Parathyroid adenoma (tissue), 2 donors: ENCODE measurements at regions not wholly inside any gene's neighbourhood (a gene's known extent, or its start where the extent isn't known, plus 50 kb on each side); places are given as distances from the start of the nearest gene placed in this dataset.
"Not testable (repeated sequence)": the region's sequence is repeated elsewhere in the genome, so short reads cannot be mapped to it uniquely, and the experiment has no call there.

Experiments
- H2AFZ ChIP-seq: fragments of 300-600 bp; sonication (generic); one replicate; pipeline ENCODE4 v1.7.0; 2017; ENCODE audit warnings: antibody characterized with exemption, mild to moderate bottlenecking
- H3K27ac ChIP-seq: fragments of 300-600 bp; sonication (generic); one replicate; pipeline ENCODE4 v1.7.0; 2017
- H3K27me3 ChIP-seq: fragments of 300-600 bp; sonication (generic); one replicate; pipeline ENCODE4 v1.7.0; 2017; ENCODE audit warnings: low read length; ENCODE audit not compliant: control insufficient read depth, insufficient read depth
- H3K36me3 ChIP-seq: fragments of 300-600 bp; sonication (generic); one replicate; pipeline ENCODE4 v1.7.0; 2017; ENCODE audit warnings: low read length; ENCODE audit not compliant: control insufficient read depth, insufficient read depth
- H3K4me1 ChIP-seq: fragments of 300-600 bp; sonication (generic); one replicate; pipeline ENCODE4 v1.7.0; 2017; ENCODE audit warnings: control low read depth
- H3K4me2 ChIP-seq: fragments of 300-600 bp; sonication (generic); one replicate; pipeline ENCODE4 v1.7.0; 2017; ENCODE audit warnings: low read length
- H3K4me3 ChIP-seq: fragments of 300-600 bp; sonication (generic); one replicate; pipeline ENCODE4 v1.7.0; 2017; ENCODE audit warnings: low read depth, low read length
- H3K79me2 ChIP-seq: fragments of 300-600 bp; sonication (generic); one replicate; pipeline ENCODE4 v1.7.0; 2017; ENCODE audit warnings: control low read depth
- H3K9ac ChIP-seq: fragments of 300-600 bp; sonication (generic); one replicate; pipeline ENCODE4 v1.7.0; 2017; ENCODE audit warnings: mild to moderate bottlenecking
- H3K9me3 ChIP-seq: fragments of 300-600 bp; sonication (generic); one replicate; pipeline ENCODE4 v1.7.0; 2017; ENCODE audit warnings: low read length; ENCODE audit not compliant: control insufficient read depth
- TF ChIP-seq, protein P1 (sequence below): fragments of 300-600 bp; sonication (generic); IDR thresholded peaks from one replicate; pipeline ENCODE4 v1.7.0; 2017; ENCODE audit warnings: antibody characterized with exemption, mild to moderate bottlenecking
- donor health status: primary hyperparathyroidism.

DNA sequence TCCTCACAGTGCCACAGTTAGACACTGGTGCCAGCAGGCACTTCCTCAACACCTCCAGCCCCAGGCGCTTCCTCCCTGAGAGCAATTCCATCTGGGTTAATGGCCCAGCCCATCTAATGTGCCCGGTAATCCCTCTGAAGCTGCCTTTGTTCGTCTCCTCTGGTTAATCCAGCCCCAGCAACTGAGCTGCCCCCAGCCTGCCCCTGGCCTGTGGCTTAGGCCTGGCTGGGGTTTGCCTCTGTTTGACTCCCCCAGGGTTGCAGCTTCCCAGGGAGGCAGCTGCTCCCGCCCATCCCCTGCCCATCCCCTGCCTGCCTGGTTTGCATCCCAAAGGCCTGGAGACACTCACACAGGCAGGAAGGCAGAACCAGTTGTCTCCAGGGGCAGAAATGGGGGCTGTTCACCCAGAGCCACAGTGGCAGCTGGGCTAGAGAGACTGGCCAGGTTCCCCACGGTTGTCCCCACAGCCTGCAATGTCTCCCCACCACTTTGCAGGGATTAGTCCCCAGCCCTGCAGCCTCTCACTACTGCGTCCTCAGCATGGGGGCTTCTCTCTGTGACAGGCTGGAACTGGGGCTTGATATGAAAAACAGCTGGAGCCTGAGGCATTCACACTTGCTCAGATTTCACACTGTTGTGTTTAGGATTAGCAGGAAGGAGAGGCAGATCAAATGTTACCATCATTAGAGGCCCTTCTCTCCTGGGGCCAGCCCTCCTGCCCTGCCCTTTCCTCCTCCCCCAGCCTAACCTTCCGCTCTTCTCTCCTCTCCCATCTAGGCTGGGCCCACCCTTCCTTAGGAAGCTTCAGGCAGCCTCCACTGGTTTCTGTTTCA lies 120.2 kb downstream of the TLR5 start:
- no peak overlapping the region for H2AFZ ChIP-seq

DNA sequence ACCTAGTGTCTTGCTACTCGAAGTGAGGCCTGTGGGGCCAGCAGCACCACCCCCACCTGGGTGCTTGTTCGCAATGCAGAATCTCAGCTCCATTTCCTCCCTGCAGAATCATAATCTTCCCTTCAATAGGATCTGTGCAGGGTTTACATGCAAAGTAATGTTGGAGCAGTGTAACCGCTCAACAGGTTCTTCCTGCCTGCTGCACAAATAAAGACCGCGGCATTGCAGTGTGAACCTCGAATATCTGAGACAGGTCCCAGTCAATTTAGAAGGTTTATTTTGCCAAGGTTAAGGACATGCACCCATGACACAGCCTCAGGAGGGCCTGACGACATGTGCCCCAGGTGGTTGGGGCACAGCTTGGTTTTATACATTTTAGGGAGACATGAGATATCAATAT lies 119.2 kb downstream of the TLR5 start:
- no peaks in the 10 kb centered on the region for H3K27me3 ChIP-seq
- TF ChIP-seq, protein P1, sequence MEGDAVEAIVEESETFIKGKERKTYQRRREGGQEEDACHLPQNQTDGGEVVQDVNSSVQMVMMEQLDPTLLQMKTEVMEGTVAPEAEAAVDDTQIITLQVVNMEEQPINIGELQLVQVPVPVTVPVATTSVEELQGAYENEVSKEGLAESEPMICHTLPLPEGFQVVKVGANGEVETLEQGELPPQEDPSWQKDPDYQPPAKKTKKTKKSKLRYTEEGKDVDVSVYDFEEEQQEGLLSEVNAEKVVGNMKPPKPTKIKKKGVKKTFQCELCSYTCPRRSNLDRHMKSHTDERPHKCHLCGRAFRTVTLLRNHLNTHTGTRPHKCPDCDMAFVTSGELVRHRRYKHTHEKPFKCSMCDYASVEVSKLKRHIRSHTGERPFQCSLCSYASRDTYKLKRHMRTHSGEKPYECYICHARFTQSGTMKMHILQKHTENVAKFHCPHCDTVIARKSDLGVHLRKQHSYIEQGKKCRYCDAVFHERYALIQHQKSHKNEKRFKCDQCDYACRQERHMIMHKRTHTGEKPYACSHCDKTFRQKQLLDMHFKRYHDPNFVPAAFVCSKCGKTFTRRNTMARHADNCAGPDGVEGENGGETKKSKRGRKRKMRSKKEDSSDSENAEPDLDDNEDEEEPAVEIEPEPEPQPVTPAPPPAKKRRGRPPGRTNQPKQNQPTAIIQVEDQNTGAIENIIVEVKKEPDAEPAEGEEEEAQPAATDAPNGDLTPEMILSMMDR: no peak
- no peak overlapping the region for H3K27ac ChIP-seq
- H3K9ac ChIP-seq: no peak overlapping the region
- no peaks in the 10 kb centered on the region for H3K9me3 ChIP-seq
- no peak overlapping the region for H2AFZ ChIP-seq
- H3K4me3 ChIP-seq: no peak overlapping the region
- H3K79me2 ChIP-seq: no peaks in the 10 kb centered on the region
- H3K4me2 ChIP-seq: no peak overlapping the region
- H3K36me3 ChIP-seq: no peaks in the 10 kb centered on the region
- H3K4me1 ChIP-seq: no peaks in the 10 kb centered on the region

More for the DNA sequence above, 120.2 kb downstream of the TLR5 start:
- Histone ChIP-seq H3K4me3 (no peak overlapping the region), H3K9me3 (no peaks in the 10 kb centered on the region), H3K36me3 (no peaks in the 10 kb centered on the region), H3K27me3 (no peaks in the 10 kb centered on the region), H3K27ac (no peak overlapping the region), H3K79me2 (no peaks in the 10 kb centered on the region), H3K4me1 (no peaks in the 10 kb centered on the region), H3K4me2 (no peak overlapping the region), H3K9ac (no peak overlapping the region)
- TF ChIP-seq, protein P1: no peak

DNA sequence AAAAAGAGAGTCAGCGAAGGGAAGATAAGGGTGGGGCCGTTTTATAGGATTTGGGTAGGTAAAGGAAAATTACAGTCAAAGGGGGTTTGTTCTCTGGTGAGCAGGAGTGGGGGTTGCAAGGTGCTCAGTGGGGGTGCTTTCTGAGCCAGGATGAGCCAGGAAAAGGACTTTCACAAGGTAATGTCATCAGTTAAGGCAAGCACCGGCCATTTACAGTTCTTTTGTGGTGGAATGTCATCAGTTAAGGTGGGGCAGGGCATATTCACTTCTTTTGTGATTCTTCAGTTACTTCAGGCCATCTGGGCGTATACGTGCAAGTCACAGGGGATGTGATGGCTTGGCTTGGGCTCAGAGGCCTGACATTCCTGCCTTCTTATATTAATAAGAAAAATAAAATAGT lies 118.6 kb downstream of the TLR5 start:
- not testable (repeated sequence) for H3K4me2 ChIP-seq, H3K36me3 ChIP-seq, H3K4me1 ChIP-seq, H3K27ac ChIP-seq, H3K9ac ChIP-seq, H3K9me3 ChIP-seq, H3K79me2 ChIP-seq, H3K27me3 ChIP-seq, H3K4me3 ChIP-seq, H2AFZ ChIP-seq

DNA sequence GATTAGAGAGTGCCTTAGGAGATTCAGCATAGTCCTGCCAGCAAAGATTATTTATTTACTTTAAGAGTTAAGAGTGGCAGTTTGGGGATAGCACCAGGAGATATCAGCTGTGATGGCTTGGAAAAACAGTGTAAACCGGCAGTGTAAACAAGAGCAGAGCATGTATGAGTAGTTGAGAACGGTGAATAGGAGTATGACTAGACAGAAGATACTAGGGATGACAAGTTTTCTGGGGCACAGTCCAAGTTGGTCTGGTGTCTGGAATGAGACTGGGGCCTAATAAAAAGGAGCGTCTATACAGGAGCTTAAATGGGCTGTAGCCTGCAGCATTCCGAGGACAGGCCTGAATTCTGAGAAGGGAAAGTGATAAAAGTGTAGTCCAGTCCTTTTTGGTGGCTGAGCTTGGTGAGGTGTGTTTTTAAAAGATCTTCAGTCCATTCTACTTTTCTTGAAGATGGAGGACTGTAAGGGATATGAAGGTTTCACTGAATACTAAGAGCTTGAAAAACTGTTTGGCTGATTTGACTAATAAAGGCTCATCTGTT lies 117.8 kb downstream of the TLR5 start:
- not testable (repeated sequence) for H3K9ac ChIP-seq, H3K27me3 ChIP-seq, H3K27ac ChIP-seq, H2AFZ ChIP-seq, H3K9me3 ChIP-seq, H3K4me2 ChIP-seq, H3K79me2 ChIP-seq, H3K4me3 ChIP-seq, H3K4me1 ChIP-seq, H3K36me3 ChIP-seq

DNA sequence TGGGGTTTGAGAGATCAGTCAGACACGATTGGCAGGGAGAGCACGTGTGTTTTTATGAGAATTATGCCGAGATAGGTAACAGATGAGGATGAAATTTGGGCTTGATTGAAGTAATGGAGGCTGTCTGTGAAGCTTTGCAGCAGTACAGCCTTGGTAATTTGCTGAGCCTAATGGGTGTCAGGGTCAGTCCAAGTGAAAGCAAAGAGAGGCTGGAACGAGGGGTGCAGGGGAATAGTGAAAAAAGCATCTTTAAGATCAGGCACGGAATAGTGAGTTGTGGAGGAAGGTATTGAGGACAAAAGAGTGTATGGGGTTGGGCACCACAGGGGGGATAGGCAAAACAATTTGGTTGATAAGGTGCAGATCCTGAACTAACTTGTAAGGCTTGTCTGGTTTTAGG lies 116.4 kb downstream of the TLR5 start:
- H3K36me3 ChIP-seq, H3K4me3 ChIP-seq, H2AFZ ChIP-seq, H3K9ac ChIP-seq, H3K27ac ChIP-seq, H3K4me2 ChIP-seq, H3K27me3 ChIP-seq, H3K9me3 ChIP-seq, H3K4me1 ChIP-seq, H3K79me2 ChIP-seq: not testable (repeated sequence)

DNA sequence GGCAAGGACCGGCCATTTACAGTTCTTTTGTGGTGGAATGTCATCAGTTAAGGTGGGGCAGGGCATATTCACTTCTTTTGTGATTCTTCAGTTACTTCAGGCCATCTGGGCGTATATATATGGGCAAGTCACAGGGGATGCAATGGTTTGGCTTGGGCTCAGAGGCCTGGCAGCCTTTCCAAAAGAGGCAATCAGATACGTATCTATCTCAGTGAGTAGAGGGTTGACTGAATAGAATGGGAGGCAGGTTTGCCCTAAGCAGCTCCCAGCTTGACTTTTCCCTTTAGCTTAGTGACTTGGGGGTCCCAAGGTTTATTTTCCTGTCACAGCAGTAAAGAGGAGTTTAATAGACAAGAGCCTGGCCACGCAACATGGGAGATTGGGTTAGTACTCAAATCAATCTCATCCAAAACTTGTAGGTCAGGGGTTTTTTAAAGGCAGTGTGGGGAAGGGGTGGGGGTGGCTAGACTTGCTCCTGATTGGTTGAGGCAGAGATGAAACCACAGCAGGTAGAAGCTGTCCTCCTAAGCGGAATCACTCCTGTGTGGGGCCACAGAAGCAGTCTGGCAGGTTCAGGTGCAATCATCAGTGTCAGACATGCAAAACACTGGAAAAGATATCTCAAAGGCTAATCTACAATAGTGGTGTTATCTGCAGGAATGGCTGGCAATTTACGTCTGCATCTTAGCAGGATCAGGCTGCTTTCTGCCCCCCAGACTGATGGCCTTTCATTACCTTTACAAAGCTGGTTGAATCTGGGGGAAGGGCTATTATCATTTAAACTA lies 112.9 kb downstream of the TLR5 start:
- H3K9ac ChIP-seq: no peak overlapping the region
- no peaks in the 10 kb centered on the region for H3K27me3 ChIP-seq
- no peaks in the 10 kb centered on the region for H3K9me3 ChIP-seq
- H3K4me3 ChIP-seq: no peak overlapping the region
- no peaks in the 10 kb centered on the region for H3K79me2 ChIP-seq
- H3K27ac ChIP-seq: no peak overlapping the region
- H3K36me3 ChIP-seq: no peaks in the 10 kb centered on the region
- H3K4me2 ChIP-seq: peak overlapping the region; percentile 53
- peaks cover 5% of the 10 kb centered on the region for H3K4me1 ChIP-seq
- TF ChIP-seq, protein P1: no peak
- no peak overlapping the region for H2AFZ ChIP-seq
